ENCODE measurements at regions not wholly inside any gene's neighbourhood (a gene's known extent, or its start where the extent isn't known, plus 50 kb on each side); places are given as distances from the start of the nearest gene placed in this dataset.

GRCh38 chr4:181693517-181693916 is 549.7 kb upstream of the TENM3 start:
- no peak for DNase-seq (ENCODE audit: low read depth)
- no peak overlapping the region for H3K4me3 ChIP-seq (ENCODE audit: control insufficient read depth, low read depth, low read length)
- TF ChIP-seq CTCF (IDR thresholded peaks at IDR 0.05; ENCODE audit: control insufficient read depth, insufficient read depth, low read depth, low read length, missing control alignments): no peak

- H3K4me3 ChIP-seq (ENCODE audit: control insufficient read depth, low read depth, low read length): no peak overlapping the region
- no peak for TF ChIP-seq CTCF (IDR thresholded peaks at IDR 0.05; ENCODE audit: control insufficient read depth, insufficient read depth, low read depth, low read length, missing control alignments)
- DNase-seq (ENCODE audit: low read depth): no peak
These were observed 545.0 kb upstream of the TENM3 start for GRCh38 chr4:181698221-181698620.

- no peak for DNase-seq (ENCODE audit: low read depth)
These were observed 542.0 kb upstream of the TENM3 start for GRCh38 chr4:181701214-181701613.

GRCh38 chr4:181701894-181702293 is 541.3 kb upstream of the TENM3 start:
- no peak for DNase-seq (ENCODE audit: low read depth)
- TF ChIP-seq CTCF (IDR thresholded peaks at IDR 0.05; ENCODE audit: control insufficient read depth, insufficient read depth, low read depth, low read length, missing control alignments): no peak

More at GRCh38 chr4:181701214-181701613, 542.0 kb upstream of the TENM3 start:
- H3K4me3 ChIP-seq (ENCODE audit: control insufficient read depth, low read depth, low read length): no peak overlapping the region
- no peak for TF ChIP-seq CTCF (IDR thresholded peaks at IDR 0.05; ENCODE audit: control insufficient read depth, insufficient read depth, low read depth, low read length, missing control alignments)

GRCh38 chr4:181702864-181703495 is 540.2 kb upstream of the TENM3 start:
- DNase-seq (ENCODE audit: low read depth): no peak
- no peak overlapping the region for H3K4me3 ChIP-seq (ENCODE audit: control insufficient read depth, low read depth, low read length)
- no peak for TF ChIP-seq CTCF (IDR thresholded peaks at IDR 0.05; ENCODE audit: control insufficient read depth, insufficient read depth, low read depth, low read length, missing control alignments)

More at GRCh38 chr4:181701894-181702293, 541.3 kb upstream of the TENM3 start:
- no peak overlapping the region for H3K4me3 ChIP-seq (ENCODE audit: control insufficient read depth, low read depth, low read length)

GRCh38 chr4:181710143-181710542 is 533.1 kb upstream of the TENM3 start:
- H3K4me3 ChIP-seq (ENCODE audit: control insufficient read depth, low read depth, low read length): no peak overlapping the region
- no peak for DNase-seq (ENCODE audit: low read depth)
- TF ChIP-seq CTCF (IDR thresholded peaks at IDR 0.05; ENCODE audit: control insufficient read depth, insufficient read depth, low read depth, low read length, missing control alignments): no peak

All from AG09309 (cell line).